ENCODE measurements at regions not wholly inside any gene's neighbourhood (a gene's known extent, or its start where the extent isn't known, plus 50 kb on each side); places are given as distances from the start of the nearest gene placed in this dataset.
"Not testable (repeated sequence)": the region's sequence is repeated elsewhere in the genome, so short reads cannot be mapped to it uniquely, and the experiment has no call there.

DNA sequence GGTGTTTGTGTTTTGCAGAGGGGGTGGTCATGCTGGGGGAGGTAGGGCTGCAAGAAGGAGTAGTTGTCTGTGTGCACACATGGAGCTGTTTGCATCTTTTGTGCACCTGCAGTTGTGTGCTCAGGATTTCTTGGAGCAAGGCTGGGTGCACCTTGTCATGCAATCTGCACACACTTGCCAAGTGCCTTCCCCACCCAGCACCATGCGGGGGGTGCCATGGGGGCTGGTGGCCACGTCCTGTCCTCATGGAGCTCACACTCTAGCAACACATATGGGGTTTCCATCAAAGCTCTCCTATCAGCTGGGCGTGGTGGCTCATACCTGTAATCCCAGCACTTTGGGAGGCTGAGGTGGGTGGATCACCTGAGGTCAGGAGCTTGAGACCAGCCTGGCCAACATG, 111.6 kb downstream of the CRLF3 start:
- not testable (repeated sequence) for DNase-seq (ENCODE audit: low read depth in 3 of 3)

GRCh38 chr17:30711626-30712507, 112.6 kb downstream of the CRLF3 start:
- not testable (repeated sequence) for DNase-seq (ENCODE audit: low read depth in 3 of 3)

DNA sequence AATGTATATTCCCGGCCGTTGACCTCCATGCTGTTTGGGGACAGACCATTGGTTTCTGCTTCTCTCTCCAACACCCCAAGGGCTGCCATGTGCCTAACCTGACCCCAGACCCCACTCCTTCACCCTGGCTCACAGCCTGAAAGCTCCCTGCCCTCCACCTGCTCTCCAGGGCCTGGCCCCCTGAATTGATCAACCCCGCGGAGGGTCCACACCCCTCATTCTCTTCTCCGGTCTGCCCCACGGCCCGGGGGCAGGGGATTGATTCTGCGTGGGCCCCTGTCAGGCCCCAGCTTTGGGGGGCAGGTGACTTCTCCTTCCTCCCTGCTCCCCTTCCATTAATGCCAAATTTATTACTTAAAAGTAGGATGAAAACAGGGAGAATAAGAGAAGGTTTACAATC, 113.3 kb downstream of the CRLF3 start:
- DNase-seq (ENCODE audit: low read depth in 3 of 3), result not testable (repeated sequence)

DNA sequence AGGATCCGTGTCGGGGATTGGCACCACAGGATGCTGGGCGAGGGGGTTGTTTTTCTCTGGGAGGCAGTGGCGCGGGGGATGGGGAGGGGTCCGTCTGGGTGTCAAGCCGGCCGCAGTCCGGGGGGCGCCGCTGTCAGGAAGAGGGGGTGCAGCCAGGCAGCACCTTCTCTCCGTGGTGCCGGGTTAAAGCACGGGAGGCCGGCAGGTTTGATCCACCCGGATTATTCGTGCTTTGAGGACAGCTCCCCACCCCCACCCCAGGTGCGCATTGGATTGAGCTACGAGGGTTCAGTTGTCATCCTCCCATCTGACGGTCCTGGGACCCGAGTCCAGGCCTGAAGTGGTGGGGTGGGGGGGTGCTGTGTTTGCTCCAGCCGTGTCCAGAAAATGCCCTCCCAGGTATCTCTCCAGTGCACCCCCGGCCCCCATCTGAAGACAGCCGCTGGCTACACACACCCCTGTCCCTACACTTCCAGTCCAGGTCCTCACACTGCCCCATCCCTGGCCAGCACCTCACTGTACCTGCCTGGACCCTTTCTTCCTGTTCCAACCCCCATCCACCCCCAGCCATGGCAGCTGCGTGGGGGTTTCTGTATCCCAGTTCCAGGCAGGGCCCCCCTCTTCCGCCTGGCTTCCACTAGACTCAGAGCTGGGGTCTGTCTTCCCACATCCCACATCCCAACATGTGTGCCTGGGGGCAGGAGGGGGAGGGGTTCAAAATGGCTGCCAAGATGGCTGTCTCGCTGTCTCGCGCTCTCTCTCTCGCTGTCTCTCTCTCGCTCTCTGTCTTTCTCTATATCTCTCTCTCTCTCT, 114.0 kb downstream of the CRLF3 start:
- DNase-seq (ENCODE audit: low read depth in 3 of 3), result not testable (repeated sequence)

GRCh38 chr17:30709561-30710275, 114.8 kb downstream of the CRLF3 start:
- DNase-seq (ENCODE audit: low read depth in 3 of 3), result not testable (repeated sequence)

- not testable (repeated sequence) for DNase-seq (ENCODE audit: low read depth in 3 of 3)
Measured at GRCh38 chr17:30709096-30709495, 115.4 kb downstream of the CRLF3 start.

DNA sequence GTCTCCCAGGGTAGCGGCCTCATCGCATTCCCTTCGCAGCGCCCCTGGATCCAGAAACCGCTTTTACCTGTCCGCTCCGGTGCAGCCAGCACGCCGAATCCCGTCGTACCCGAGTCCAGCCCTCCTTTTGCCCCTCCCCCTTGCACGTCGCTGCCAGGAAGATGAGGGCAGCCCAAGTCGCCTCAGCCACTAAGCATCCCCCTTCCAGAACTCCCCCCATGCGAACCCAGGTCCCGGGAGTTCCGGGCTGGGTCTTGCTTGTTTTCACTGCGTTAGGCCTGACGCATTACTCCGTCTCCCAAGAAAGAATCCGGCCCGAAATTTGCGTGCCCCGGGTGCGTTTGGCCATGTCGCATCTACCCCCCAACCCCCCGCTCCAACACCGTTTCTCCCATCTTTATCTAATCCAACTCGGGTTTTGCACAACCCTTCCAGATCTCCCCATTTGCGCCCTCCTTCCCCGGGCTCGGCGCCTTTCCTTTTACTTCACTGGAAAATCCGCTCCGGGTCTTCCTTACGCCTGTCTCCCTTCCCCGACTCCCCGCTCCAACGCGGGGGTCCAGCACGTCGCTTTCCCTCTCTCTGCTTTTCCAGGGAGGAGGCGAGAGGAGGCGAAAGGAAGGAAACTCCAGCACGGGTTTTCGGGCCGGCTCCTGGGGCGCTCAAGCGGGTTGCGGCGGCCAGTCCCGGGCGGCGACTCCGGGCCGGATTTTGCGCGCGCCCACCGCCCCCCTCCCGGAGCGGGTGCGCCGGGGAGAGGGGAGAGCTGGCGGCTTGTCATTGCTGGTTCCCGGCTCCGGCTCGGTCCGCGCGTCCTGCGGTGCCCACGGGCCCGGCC, 116.0 kb downstream of the CRLF3 start:
- peak in 2 of 3 experiments; percentile 49 to 56 for DNase-seq (ENCODE audit: low read depth in 3 of 3)

- DNase-seq (ENCODE audit: low read depth in 3 of 3), result not testable (repeated sequence)
Measured at GRCh38 chr17:30707724-30708240, 116.7 kb downstream of the CRLF3 start.

DNA sequence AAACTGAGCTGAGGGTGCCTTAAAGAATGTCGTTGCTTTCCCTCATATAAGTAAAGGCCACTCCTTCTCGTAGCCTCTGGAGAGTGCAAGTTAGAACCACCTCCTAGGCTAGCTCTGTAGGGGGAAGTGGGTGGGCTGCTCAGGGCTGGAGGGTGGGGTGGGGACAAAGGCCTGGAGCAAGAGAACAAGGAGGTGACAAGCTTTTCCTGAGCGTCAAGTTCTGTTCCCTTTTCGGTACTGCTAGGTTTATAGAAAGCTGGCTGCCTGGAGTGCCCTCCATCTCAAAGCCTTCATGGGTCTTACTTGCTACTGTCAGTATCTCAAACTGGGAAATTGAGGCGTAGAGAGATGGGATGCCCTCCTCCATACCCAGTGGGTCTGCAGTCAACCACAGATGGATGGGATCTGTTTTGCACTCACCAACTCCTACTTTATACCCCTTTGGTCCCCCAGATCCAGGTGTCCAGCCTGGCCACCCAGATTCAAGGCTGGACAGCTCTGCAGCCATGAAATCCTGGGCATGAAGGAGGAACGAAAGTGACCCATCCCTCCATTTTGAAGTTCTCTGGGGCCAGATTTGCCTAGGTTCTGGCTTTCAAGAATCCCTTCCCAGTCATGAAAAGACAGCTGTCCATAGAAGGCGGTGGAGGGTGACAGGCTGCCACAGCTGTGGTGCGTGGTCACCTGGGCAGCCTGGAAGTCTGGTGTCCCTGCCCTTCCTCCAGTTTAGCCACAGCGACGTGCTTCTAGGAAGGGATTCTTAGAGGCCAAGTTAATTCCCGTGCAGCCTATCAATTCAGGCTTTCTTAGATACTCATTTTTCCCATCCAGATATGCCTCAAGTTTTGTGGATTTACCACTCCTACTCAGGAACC, 117.8 kb downstream of the CRLF3 start:
- not testable (repeated sequence) for DNase-seq (ENCODE audit: low read depth in 3 of 3)

DNA sequence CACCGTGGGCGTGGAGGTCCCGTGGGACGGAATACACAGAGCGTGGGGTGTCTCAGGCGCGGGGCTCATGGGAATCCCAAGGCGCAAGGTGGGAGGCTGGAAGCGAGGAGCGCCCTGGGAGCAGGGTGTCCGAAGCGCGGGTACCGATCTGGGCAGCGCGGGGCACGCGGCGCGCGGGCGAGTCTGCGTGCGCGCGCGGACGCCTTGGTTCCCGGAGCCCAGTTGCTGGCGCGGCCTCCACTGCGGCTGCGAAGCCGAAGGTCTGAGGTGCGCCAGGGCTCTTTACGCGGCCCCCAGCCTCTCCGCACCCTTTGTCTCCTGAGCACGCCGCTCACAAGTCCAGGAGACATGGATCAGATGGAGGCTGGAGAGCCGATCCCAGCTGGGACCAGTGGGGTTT, 118.5 kb downstream of the CRLF3 start:
- not testable (repeated sequence) for DNase-seq (ENCODE audit: low read depth in 3 of 3)

DNA sequence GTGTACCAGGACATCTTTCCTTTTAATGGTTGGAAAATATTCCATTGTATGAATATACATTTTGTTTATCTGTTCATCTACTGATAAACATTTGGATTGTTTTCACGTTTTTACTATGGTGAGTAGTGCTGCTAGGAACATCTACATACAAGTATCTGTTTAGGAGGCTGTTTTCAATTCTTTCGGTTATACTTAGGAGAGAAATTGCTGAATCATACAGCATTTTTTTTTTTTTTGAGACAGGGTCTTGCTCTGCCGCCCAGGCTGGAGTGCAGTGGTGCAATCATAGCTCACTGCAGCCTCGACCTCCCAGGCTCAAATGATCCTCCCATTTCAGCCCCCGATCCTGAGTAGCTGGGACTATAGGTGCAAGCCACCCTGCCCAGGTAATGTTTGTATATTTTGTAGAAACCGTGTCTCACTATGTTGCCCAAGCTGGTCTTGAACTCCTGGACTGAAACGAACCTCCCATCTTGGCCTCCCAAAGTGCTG, 122.9 kb downstream of the CRLF3 start:
- no peak for DNase-seq (ENCODE audit: low read depth in 3 of 3)

DNA sequence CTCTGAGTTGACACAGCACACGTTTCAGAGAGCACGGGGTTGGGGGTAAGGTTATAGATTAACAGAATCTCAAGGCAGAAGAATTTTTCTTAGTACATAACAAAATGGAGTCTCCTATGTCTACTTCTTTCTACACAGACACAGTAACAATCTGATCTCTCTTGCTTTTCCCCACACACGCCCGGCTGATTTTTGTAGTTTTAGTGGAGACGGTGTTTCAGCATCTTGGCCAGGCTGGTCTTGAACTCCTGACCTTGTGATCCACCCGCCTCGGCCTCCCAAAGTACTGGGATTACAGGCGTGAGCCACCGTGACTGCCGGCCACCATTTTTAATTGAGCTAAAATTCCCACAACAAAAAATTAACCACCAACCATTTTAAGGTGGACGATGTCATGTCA, 123.7 kb downstream of the CRLF3 start:
- DNase-seq (ENCODE audit: low read depth in 3 of 3), result not testable (repeated sequence)

DNA sequence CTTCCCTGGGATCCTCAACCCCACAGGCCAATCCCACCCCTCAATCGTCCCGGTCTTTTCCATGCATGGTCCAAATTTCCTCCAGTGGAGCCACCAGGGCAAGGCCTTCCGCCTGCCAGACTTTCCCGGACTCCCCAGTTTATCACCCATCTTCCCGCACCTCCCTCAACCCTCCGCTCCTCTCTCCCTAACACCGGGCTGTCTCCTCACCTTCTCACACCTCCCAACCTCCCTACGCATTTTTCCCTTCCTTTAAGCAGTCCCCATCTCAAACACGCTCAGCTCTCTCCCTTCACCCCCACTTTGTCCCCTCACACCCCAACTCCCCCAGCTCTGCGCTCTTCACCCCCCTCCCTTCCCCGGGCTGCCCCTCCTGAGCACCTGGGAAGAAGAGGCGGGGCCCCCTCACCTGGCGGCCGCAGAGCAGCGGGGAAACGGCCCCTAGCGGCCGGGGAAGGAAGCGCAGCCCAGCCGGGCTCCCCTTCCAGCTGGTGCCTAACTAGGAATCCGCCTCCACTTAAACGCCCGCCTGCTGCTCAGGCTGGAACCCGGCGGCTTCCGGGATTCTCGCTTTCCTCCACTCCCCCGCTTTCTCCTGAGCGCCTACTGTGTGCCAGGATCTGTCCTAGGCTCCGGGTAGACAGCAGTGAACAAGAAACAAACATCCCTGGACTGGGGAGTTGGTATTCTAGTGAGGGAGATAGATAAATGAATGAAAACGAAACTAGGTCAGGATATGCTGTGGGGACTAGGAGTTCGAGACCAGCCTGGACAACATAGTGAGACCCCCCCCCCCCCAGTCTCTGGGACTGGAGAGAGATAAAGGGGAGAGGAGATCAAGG, 126.7 kb downstream of the CRLF3 start:
- DNase-seq (ENCODE audit: low read depth in 3 of 3), result peak; percentile 49 to 63 (median 61)

DNA sequence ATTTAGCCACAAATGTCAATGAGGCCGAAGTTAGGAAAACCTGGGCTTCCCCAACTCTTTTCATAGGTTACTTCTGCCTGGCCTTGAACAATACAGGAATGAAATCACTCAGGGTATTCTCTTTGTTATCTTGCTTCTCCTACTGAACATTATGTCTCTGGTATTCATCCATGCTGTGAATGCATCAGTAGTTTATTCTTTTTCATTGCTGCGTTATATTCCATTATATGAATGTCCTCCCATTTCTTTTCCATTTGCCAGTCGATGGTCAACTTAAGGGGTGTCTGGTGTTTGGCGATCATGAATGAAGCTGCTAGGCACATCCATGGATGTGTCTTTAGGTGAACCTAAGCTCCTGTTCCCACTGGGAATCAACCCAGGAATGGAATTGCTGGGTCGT, 128.3 kb downstream of the CRLF3 start:
- no peak for DNase-seq (ENCODE audit: low read depth in 3 of 3)

DNA sequence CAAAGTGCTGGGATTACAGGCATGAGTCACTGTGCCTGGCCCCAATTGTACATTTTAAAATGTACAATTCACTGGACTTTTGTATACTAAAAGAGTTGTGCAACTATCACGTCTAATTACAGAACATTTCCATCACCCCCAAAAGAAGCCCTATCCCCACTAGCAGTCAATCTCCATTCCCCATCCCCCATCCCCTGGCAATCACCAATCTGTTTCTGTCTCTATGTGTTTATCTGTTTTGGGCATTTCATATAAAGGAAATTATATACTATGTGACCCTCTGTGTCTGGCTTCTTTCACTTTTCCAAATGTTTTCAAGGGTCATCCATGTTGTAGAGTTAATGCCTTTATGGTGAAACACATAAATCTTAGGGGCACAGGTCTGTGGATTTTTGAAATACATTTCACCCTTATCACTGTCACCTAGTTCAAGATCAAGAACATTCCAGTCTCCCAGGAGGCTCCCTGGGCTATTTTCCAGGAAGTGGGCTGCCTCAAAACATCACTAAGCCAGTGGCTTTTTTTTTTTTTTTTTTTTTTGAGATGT, 129.2 kb downstream of the CRLF3 start:
- not testable (repeated sequence) for DNase-seq (ENCODE audit: low read depth in 3 of 3)

DNA sequence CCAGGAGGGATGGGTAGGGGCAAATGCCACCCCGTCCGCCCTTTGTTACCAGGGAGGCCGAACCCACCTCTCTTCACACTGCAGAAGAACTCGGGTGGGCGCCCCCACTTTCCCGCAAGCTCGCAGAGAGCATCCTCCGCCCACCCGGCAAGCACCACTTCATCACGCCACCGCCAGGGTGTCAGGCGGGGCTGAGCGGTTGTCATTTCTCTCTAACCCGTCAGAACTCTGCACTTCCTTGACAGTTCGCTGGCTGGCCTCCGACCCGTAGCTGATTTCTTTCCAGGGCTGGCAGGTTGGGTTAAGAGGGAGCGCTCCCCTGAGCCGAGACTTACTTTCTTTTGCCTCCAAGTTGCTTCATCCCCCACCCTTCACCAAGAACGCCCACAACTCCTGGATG, 130.7 kb downstream of the CRLF3 start:
- not testable (repeated sequence) for DNase-seq (ENCODE audit: low read depth in 3 of 3)

DNA sequence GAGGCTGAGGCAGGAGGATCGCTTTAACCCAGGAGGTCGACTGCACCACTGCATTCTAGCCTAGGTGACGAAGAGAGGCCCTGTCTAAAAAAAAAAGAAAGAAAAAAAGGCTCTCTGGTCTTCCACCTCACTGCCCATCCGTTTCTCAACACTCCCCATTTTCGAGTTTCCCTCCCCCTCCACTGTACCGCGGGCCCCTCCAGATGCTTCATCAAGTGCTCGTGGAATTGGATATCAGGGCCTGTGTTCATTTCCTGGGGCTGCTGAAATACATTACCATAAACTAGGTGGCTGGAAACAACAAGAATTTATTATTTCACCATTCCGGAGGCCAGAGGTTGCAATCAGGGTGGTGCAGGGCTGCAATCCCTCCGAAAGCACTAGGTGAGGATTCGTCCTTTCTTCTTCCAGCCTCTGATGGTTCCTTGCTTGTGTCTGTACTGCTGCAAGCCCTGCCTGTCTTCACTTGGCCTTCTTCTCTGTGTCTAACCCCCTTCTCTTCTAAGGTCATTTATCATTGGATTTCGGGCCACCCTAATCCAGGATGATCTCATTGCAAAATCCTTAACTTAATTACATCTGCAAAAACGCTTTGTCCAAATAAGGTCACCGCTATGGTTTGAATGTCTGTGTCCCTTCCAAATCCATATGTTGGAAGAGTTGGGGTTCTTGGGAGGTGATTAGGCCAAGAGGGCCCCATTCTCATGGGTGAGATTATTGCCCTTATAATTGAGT, 135.1 kb downstream of the CRLF3 start:
- not testable (repeated sequence) for DNase-seq (ENCODE audit: low read depth in 3 of 3)
